Activated CD4-positive, alpha-beta T cell treated with anti-CD3 and anti-CD28 coated beads for 36 hours (primary cell): ENCODE measurements at regions not wholly inside any gene's neighbourhood (a gene's known extent, or its start where the extent isn't known, plus 50 kb on each side); places are given as distances from the start of the nearest gene placed in this dataset.

Source experiments
- ATAC-seq: fragments of 200-7000 bp; cut with Tn5 transposase; one replicate; pipeline ENCODE4 v1.10.0; 2021; ENCODE audit warnings: mild to moderate bottlenecking, moderate library complexity
- CTCF ChIA-PET: fragments of 350-600 bp; sonication (Branson Sonifier 250); formaldehyde crosslinking; loops from one replicate; lab custom pipeline; 2021; ENCODE audit warnings: antibody characterized with exemption; lab: Charles Lee
- POLR2A ChIA-PET: fragments of 350-600 bp; sonication (Branson Sonifier 250); formaldehyde crosslinking; loops from one replicate; lab custom pipeline; 2021; ENCODE audit warnings: antibody characterized with exemption, inconsistent platforms; lab: Charles Lee
- DNase-seq: peaks from one replicate; pipeline ENCODE4 v3.0.0-alpha.2; 2020
- H3K27ac Mint-ChIP-seq: one replicate; pipeline ENCODE4 v1.8.0; 2021; ENCODE audit warnings: mixed read lengths
- H3K27me3 Mint-ChIP-seq: one replicate; pipeline ENCODE4 v1.8.0; 2021; ENCODE audit warnings: mixed read lengths
- H3K36me3 Mint-ChIP-seq: one replicate; pipeline ENCODE4 v1.8.0; 2021; ENCODE audit warnings: low read depth, mixed read lengths
- H3K4me1 Mint-ChIP-seq: one replicate; pipeline ENCODE4 v1.8.0; 2021; ENCODE audit warnings: mixed read lengths
- H3K4me3 Mint-ChIP-seq: one replicate; pipeline ENCODE4 v1.8.0; 2021; ENCODE audit warnings: mild to moderate bottlenecking, moderate library complexity, mixed read lengths
- H3K9me3 Mint-ChIP-seq: one replicate; pipeline ENCODE4 v1.8.0; 2021; ENCODE audit warnings: low read depth, mixed read lengths
- intact Hi-C, 2 experiments: fragments of 100-400 bp; cut with DNase I in 1 of 2; cut with micrococcal nuclease in 1 of 2; formaldehyde crosslinking; loops; one replicate each; pipeline versions ENCODE4 v1.14.2 to v1.15.1; 2022 to 2024; cut with DNase I, micrococcal nuclease

DNA sequence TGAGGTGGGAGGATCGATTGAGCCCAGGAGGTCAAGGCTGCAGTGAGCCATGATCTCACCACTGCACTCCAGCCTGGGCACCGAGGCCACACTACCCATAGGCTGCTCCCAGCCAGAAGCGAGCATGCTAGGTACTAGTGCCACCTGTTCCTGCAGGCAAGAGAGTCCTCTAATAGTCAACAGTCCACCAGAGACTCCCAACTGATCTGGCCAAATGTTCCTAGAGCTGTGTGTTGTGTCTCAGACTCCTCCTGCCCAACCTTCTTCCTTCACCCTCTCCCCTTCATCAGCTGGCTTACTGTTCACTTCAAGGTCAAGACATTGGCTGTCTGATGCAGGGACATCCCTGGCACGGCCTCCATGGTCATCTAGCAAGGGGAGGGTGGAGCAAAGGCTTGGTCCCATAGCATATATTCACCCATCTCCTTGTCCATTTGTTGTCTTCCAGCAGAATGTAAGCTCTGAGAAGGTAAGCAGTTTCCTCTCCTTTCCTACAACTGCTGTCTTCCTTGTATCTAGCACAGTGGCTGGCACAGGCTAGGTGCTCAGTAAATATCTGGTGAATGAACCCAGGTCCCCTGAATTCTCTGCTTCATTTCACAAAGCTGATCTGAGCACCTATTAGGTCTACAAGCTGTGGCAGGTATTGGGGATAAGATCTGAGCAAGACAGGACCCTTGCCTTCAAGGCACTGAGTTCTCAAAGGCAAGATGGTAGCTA lies 126.2 kb upstream of the SERPIND1 start:
- DNase-seq (no peak), ATAC-seq (no peak)
- intact Hi-C loops = no loop called here
- no peak overlapping the region for H3K27ac Mint-ChIP-seq
- no peaks in the 10 kb centered on the region for H3K9me3 Mint-ChIP-seq
- no peaks in the 10 kb centered on the region for H3K27me3 Mint-ChIP-seq
- no peak overlapping the region for H3K4me3 Mint-ChIP-seq
- no peaks in the 10 kb centered on the region for H3K4me1 Mint-ChIP-seq
- ChIA-PET POLR2A (interaction anchor here (0.6 kb wide), 1 partner anchor 30 kb away, joined by 6 read pairs; no protein-coding TSS in a partner anchor), CTCF (interaction anchor here (0.8 to 1.4 kb wide), 3 partner anchors 8 to 83 kb away, joined by 3 read pairs; no protein-coding TSS in a partner anchor)
- no peaks in the 10 kb centered on the region for H3K36me3 Mint-ChIP-seq

DNA sequence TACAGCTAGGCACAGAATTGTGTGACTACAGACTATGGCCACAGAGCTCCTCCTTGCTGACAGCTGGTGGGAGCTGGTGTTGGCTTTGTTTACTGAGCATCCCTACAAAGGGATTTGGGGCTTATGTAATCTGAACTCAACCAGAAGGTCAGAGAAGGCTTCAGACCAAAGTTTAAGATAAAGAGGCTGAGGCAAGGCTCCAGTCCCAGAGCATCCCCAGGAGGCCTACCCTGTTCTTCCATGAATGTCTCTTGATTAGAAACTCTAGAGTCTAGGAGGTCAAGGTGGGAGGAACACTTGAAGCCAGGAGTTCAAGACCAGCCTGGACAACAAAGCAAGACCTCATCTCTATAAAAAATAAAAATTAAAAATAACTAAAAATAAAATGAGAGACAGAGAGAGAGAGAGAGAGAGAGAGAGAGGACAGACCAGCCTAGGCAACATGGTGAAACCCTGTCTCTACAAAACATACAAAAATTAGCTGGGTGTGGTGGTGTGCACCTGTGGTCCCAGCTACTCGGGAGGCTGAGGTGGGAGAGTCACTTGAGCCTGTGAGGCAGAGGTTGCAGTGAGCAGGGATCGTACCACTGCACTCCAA lies 125.5 kb upstream of the SERPIND1 start:
- CTCF ChIA-PET = interaction anchor here (1.4 kb wide), 1 partner anchor 9 kb away, joined by 3 read pairs; no protein-coding TSS in a partner anchor
- H3K4me3 Mint-ChIP-seq = no peak overlapping the region
- H3K27me3 Mint-ChIP-seq = no peaks in the 10 kb centered on the region
- no peaks in the 10 kb centered on the region for H3K36me3 Mint-ChIP-seq
- no peak for ATAC-seq
- intact Hi-C loops = no loop called here
- DNase-seq = no peak
- POLR2A ChIA-PET = interaction anchor here (0.6 kb wide), 1 partner anchor 30 kb away, joined by 6 read pairs; no protein-coding TSS in a partner anchor
- H3K4me1 Mint-ChIP-seq = no peaks in the 10 kb centered on the region
- H3K27ac Mint-ChIP-seq = no peak overlapping the region
- H3K9me3 Mint-ChIP-seq = no peaks in the 10 kb centered on the region

DNA sequence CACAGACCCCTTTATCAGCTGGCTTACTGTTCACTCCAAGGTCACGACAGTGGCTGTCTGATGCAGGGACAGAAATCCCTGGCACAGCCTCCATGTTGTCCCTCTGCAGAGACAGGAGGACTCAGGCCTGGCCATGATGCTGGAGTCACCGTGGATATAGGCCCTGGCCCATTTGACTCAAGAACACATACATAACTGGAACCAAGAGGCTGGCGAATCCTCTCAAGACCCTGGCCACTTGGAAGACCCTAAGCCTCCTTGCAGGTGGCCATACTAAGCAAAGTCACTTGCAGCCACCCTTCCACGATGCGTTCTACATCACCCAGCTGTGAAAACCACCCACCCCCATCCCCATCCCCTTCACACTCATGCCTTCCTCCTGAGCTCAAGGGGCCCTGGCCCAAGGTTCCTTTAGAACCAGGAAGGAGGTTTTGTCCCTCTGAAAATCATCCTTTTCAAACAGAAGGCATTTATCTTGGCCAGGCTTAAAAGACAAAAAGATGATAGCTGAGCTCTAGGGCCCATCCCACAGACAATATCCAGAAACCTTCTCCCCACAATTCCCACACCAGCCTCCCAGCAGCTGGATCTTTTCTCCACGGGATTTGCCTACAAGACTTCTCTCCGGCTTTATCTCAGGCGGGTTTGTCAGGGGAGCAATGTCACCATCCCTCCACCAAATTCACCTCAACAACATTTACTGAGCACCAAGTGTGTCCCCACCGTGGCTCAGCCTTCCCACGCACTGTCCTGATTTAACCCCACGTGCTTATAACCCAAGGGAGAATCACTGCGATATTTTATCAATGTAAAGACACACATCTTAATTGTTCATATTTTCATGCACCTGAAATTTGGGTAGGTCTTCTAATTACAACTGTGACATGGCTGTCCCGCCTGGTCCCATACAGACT lies 123.4 kb upstream of the SERPIND1 start:
- ChIA-PET POLR2A (no interaction called here), CTCF (interaction anchor here (1.1 kb wide), 1 partner anchor 53 kb away, joined by 3 read pairs; no protein-coding TSS in a partner anchor)
- Mint-ChIP-seq H3K9me3 (no peaks in the 10 kb centered on the region), H3K27me3 (no peaks in the 10 kb centered on the region), H3K4me1 (no peaks in the 10 kb centered on the region), H3K4me3 (no peak overlapping the region), H3K27ac (no peak overlapping the region), H3K36me3 (no peaks in the 10 kb centered on the region)
- DNase-seq = no peak
- ATAC-seq = no peak
- intact Hi-C loops = no loop called here

DNA sequence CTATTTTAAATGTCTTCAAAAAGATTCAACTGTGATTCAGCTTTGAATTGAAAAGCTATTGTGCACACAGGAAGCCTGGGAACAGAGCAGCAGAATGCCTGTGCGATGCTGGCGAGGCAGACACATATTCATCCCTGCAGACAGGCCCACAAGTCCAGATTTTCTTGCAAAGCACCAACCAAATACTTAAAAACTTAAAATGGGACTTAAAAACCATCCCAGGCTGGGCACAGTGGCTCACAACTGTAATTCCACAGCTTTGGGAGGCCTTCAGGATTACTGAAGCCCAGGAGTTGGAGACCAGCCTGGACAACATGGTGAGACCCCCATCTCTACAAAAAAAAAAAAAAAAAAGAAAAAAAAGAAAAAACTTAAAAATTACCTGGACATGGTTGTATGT lies 122.6 kb upstream of the SERPIND1 start:
- no peak for ATAC-seq
- H3K9me3 Mint-ChIP-seq = no peaks in the 10 kb centered on the region
- ChIA-PET CTCF (interaction anchor here (1.1 kb wide), 1 partner anchor 52 kb away, joined by 3 read pairs; no protein-coding TSS in a partner anchor), POLR2A (no interaction called here)
- no peak overlapping the region for H3K4me3 Mint-ChIP-seq
- H3K27me3 Mint-ChIP-seq = no peaks in the 10 kb centered on the region
- intact Hi-C loops = no loop called here
- no peaks in the 10 kb centered on the region for H3K4me1 Mint-ChIP-seq
- no peak for DNase-seq
- no peak overlapping the region for H3K27ac Mint-ChIP-seq
- H3K36me3 Mint-ChIP-seq = no peaks in the 10 kb centered on the region

DNA sequence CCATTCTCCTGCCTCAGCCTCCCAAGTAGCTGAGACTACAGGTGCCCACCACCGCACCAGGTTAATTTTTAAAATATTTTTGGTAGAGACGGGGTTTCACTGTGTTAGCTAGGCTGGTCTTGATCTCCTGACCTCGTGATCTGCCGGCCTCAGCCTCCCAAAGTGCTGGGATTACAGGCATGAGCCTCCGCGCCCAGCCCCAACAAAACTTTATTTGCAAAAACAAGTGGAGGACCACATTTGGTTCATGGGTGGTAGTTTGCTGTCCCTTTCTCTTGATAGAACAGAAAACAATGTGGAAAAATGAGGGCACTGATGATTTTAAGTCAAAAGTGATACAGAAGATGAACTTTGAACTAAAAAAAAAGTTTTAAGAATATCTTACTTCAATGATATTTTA lies 121.8 kb upstream of the SERPIND1 start:
- no peaks in the 10 kb centered on the region for H3K9me3 Mint-ChIP-seq
- H3K27ac Mint-ChIP-seq = no peak overlapping the region
- H3K4me3 Mint-ChIP-seq = no peak overlapping the region
- no peaks in the 10 kb centered on the region for H3K36me3 Mint-ChIP-seq
- intact Hi-C loops = no loop called here
- DNase-seq (no peak), ATAC-seq (no peak)
- ChIA-PET POLR2A (no interaction called here), CTCF (no interaction called here)
- H3K4me1 Mint-ChIP-seq = no peaks in the 10 kb centered on the region
- no peaks in the 10 kb centered on the region for H3K27me3 Mint-ChIP-seq

DNA sequence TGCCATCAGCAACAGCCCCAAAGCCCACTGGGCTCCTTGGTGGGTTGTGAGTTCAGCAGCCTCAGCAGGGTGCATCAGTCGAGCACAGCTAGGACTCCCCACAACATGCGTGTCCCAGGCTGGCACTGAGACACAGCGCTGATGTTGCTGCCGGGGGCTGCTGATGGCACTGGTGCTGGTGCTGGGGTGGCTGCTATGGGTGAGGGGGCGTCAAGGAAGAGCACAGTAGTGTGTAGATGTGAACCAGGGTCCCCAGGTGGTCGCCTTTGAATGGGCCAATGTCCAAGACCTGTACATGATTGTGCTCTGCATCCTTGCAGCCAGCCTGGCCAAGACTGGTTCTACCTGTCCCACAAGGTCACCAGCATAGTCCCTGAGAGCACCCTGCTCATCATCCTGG lies 121.3 kb upstream of the SERPIND1 start:
- CTCF ChIA-PET = no interaction called here
- ATAC-seq = no peak
- no peaks in the 10 kb centered on the region for H3K9me3 Mint-ChIP-seq
- intact Hi-C loops = no loop called here
- no peak overlapping the region for H3K27ac Mint-ChIP-seq
- no peaks in the 10 kb centered on the region for H3K36me3 Mint-ChIP-seq
- POLR2A ChIA-PET = no interaction called here
- no peaks in the 10 kb centered on the region for H3K4me1 Mint-ChIP-seq
- H3K27me3 Mint-ChIP-seq = peaks cover 3% of the 10 kb centered on the region
- H3K4me3 Mint-ChIP-seq = no peak overlapping the region
- DNase-seq = no peak

DNA sequence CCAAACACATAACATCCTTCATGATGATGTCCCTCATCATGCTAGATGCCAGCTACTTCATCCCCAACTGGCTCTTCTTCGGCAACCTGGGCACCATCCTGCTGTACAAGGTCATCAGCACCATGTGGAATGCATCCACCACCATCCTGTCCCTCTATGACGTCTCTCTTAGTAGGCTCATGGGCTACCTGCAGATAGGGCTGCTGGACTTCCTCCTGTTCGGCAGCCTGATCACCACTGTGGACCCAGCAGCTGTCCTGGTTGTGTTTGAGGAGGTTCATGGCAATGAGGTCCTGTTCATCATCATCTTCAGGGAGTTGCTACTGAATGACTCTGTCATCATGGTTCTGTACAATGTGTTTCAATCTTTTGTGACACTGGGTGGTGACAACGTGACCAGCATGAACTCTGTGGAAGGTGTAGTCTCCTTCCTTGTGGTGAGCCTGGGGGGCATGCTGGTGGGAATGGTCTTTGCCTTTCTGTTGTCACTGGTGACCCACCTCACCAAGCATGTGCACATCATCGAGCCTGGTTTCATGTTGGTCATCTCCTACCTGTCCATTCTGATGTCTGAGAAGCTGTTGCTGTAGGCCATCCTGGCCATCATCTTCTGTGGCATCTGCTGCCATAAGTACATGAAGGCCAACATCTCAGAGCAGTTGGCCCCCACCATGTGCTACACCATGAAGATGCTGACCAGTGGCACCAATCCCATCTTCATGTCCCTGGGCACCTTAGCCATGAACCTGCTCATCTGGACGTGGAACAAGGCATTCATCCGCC lies 120.7 kb upstream of the SERPIND1 start:
- Mint-ChIP-seq H3K36me3 (no peaks in the 10 kb centered on the region), H3K9me3 (no peaks in the 10 kb centered on the region), H3K4me1 (no peaks in the 10 kb centered on the region), H3K27me3 (peaks cover 5% of the 10 kb centered on the region), H3K4me3 (no peak overlapping the region), H3K27ac (no peak overlapping the region)
- ATAC-seq (no peak), DNase-seq (no peak)
- ChIA-PET CTCF (no interaction called here), POLR2A (no interaction called here)
- intact Hi-C loops = no loop called here

DNA sequence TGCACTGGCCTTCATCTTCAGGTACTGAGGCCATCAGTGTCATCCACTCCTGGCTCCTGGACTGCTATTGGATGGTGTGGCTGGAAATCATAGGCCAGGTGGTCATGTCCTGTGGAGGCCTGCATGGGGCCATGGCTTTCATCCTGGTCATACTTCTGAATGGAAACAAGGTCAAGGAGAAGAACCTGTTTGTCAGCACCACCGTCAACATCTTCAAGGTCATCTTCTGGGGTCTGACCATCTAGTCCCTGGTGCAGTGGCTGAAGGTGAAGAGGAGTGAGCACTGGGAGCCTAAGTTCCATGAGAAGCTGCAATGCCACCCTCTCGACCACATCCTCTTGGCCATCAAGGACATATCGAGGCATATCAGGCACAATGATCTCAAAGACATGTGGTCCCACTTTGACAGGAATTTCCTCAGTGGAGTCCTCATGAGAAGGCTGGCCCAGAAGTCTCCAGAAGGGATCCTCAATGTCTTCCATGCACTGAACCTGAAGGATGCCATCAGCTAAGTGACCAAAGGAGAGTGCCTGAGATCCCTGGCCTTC lies 120.0 kb upstream of the SERPIND1 start:
- no peaks in the 10 kb centered on the region for H3K36me3 Mint-ChIP-seq
- POLR2A ChIA-PET = no interaction called here
- no peaks in the 10 kb centered on the region for H3K9me3 Mint-ChIP-seq
- CTCF ChIA-PET = no interaction called here
- ATAC-seq = no peak
- no peaks in the 10 kb centered on the region for H3K4me1 Mint-ChIP-seq
- H3K27me3 Mint-ChIP-seq = peaks cover 10% of the 10 kb centered on the region
- no peak overlapping the region for H3K27ac Mint-ChIP-seq
- no peak overlapping the region for H3K4me3 Mint-ChIP-seq
- intact Hi-C loops = no loop called here
- no peak for DNase-seq

DNA sequence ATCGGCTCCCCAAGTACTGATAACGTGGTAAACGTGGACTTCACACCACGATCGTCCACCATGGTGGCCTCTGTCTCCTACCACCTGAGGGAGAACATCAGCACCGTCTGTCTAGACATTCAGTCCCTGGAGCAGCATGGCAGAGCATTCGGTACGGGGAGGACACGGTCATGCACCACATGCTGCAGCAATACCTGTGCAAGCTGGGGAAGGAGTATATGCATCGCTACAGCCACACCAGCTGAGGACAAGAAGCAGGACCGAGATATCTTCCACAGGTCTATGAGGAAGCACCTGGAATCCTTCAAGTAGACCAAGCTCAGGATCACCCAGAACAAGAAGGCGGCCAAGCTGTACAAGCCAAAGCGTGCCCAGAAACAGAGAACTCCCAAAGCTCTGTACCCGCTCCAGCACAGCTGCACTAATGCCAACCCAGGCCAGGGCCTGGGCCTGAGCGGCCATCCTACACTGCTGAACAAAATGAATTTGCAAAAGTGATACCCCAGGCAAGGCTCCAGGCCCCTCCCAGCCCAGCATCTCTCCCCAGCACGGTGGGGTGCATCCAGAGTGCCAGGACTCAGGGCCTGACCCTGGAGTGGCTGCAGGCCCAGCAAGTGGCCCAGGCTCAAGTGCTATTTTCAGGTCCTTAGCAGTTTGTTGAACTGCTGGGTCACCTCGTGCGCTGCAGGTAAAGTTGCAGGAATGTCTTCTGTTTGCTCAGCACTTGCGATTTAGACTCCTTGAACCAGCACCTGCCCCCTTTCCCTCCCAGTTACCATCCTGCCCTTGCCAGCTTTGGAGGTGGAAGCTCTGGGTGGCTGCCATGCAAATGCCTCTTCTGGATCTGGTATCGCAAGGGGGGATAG lies 119.3 kb upstream of the SERPIND1 start:
- DNase-seq = no peak

DNA sequence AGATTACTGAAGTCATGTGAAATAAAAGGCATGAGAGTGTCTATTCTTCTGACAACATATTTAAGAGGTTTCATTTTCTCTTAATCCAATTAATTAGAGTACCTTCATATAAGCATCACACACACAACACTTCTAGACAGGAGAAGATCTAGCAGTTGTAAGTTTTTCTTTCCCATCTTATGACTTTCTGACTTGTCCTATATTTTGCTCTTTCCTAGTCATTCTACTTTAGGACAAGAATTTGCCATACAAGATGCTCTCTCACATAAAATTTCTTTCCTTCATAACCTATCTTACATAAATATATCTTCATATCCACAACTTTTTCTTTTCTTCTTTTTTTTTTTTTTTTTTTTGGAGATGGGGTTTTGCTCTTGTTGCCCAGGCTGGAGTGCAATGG lies 118.3 kb upstream of the SERPIND1 start:
- no peak overlapping the region for H3K4me3 Mint-ChIP-seq
- DNase-seq (no peak), ATAC-seq (no peak)
- ChIA-PET CTCF (no interaction called here), POLR2A (no interaction called here)
- no peaks in the 10 kb centered on the region for H3K4me1 Mint-ChIP-seq
- no peak overlapping the region for H3K27ac Mint-ChIP-seq
- no peaks in the 10 kb centered on the region for H3K36me3 Mint-ChIP-seq
- H3K9me3 Mint-ChIP-seq = no peaks in the 10 kb centered on the region
- intact Hi-C loops = no loop called here
- peaks cover 21% of the 10 kb centered on the region for H3K27me3 Mint-ChIP-seq

More for the DNA sequence above, 119.3 kb upstream of the SERPIND1 start:
- POLR2A ChIA-PET = no interaction called here
- Mint-ChIP-seq H3K4me3 (no peak overlapping the region), H3K36me3 (no peaks in the 10 kb centered on the region), H3K27me3 (peaks cover 12% of the 10 kb centered on the region), H3K4me1 (no peaks in the 10 kb centered on the region), H3K9me3 (no peaks in the 10 kb centered on the region), H3K27ac (no peak overlapping the region)
- CTCF ChIA-PET = no interaction called here
- ATAC-seq = no peak
- intact Hi-C loops = no loop called here
